ENCODE measurements at regions not wholly inside any gene's neighbourhood (a gene's known extent, or its start where the extent isn't known, plus 50 kb on each side); places are given as distances from the start of the nearest gene placed in this dataset.

DNA sequence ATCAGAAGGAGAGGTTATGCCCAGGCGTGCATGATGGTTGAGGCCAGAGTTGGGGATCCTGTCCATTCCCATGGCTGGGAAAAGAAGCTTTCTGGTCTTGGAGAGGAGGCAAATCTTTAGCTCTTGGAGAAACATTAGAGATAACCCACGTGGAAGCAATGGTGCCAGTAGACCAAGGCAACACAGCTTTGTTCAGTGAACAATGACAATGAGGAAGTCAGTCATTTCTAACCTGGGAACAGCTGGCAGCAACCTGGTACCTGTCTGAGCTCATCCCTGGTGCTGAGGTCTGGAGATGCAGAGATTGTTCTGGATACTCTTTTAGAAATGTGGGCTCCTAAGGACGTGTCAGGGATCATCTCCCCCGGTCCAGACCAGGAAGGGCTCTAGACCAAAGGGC is 76.7 kb upstream of the PAX1 start:
- Histone ChIP-seq H3K27ac (ENCODE audit: low read depth, low read length, poor library complexity, severe bottlenecking) (no peak overlapping the region), H2AFZ (ENCODE audit: low read length) (no peak overlapping the region), H3K4me2 (ENCODE audit: low read length) (no peak overlapping the region), H3K27me3 (ENCODE audit: insufficient read depth, low read length) (no peaks in the 10 kb centered on the region), H3K4me1 (ENCODE audit: insufficient read depth, low read length, severe bottlenecking) (no peaks in the 10 kb centered on the region), H3K9me2 (ENCODE audit: low read depth, low read length) (no peaks in the 10 kb centered on the region), H3K9me3 (ENCODE audit: low read length) (no peaks in the 10 kb centered on the region), H3K36me3 (ENCODE audit: insufficient read depth, low read length) (no peaks in the 10 kb centered on the region), H4K20me1 (ENCODE audit: insufficient read depth, low read length) (no peaks in the 10 kb centered on the region), H3K9ac (ENCODE audit: low read length) (no peak overlapping the region), H3K4me3 (ENCODE audit: low read depth, low read length, poor library complexity, severe bottlenecking) (no peak overlapping the region), H3F3A (ENCODE audit: insufficient read depth, low read length) (no peaks in the 10 kb centered on the region), H3K79me2 (ENCODE audit: insufficient read depth, low read length) (no peaks in the 10 kb centered on the region)
- TF ChIP-seq, protein P1, sequence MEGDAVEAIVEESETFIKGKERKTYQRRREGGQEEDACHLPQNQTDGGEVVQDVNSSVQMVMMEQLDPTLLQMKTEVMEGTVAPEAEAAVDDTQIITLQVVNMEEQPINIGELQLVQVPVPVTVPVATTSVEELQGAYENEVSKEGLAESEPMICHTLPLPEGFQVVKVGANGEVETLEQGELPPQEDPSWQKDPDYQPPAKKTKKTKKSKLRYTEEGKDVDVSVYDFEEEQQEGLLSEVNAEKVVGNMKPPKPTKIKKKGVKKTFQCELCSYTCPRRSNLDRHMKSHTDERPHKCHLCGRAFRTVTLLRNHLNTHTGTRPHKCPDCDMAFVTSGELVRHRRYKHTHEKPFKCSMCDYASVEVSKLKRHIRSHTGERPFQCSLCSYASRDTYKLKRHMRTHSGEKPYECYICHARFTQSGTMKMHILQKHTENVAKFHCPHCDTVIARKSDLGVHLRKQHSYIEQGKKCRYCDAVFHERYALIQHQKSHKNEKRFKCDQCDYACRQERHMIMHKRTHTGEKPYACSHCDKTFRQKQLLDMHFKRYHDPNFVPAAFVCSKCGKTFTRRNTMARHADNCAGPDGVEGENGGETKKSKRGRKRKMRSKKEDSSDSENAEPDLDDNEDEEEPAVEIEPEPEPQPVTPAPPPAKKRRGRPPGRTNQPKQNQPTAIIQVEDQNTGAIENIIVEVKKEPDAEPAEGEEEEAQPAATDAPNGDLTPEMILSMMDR (IDR thresholded peaks at IDR 0.05; ENCODE audit: low read length): no peak
- no peak for TF ChIP-seq EZH2 (IDR thresholded peaks at IDR 0.05; ENCODE audit: borderline replicate concordance, low read length)

GRCh38 chr20:21623781-21624094 is 81.7 kb upstream of the PAX1 start:
- H3K9me2 ChIP-seq (ENCODE audit: low read depth, low read length): no peaks in the 10 kb centered on the region
- H2AFZ ChIP-seq (ENCODE audit: low read length): no peak overlapping the region
- no peak overlapping the region for H3K27ac ChIP-seq (ENCODE audit: low read depth, low read length, poor library complexity, severe bottlenecking)
- H3K9me3 ChIP-seq (ENCODE audit: low read length): no peaks in the 10 kb centered on the region
- no peaks in the 10 kb centered on the region for H3K4me1 ChIP-seq (ENCODE audit: insufficient read depth, low read length, severe bottlenecking)
- H3F3A ChIP-seq (ENCODE audit: insufficient read depth, low read length): no peaks in the 10 kb centered on the region
- no peaks in the 10 kb centered on the region for H3K27me3 ChIP-seq (ENCODE audit: insufficient read depth, low read length)
- no peak overlapping the region for H3K4me2 ChIP-seq (ENCODE audit: low read length)
- H3K9ac ChIP-seq (ENCODE audit: low read length): no peak overlapping the region
- TF ChIP-seq, protein P1 (IDR thresholded peaks at IDR 0.05; ENCODE audit: low read length): no peak
- TF ChIP-seq EZH2 (IDR thresholded peaks at IDR 0.05; ENCODE audit: borderline replicate concordance, low read length): no peak
- H3K4me3 ChIP-seq (ENCODE audit: low read depth, low read length, poor library complexity, severe bottlenecking): no peak overlapping the region
- no peaks in the 10 kb centered on the region for H4K20me1 ChIP-seq (ENCODE audit: insufficient read depth, low read length)
- no peaks in the 10 kb centered on the region for H3K36me3 ChIP-seq (ENCODE audit: insufficient read depth, low read length)
- H3K79me2 ChIP-seq (ENCODE audit: insufficient read depth, low read length): no peaks in the 10 kb centered on the region

DNA sequence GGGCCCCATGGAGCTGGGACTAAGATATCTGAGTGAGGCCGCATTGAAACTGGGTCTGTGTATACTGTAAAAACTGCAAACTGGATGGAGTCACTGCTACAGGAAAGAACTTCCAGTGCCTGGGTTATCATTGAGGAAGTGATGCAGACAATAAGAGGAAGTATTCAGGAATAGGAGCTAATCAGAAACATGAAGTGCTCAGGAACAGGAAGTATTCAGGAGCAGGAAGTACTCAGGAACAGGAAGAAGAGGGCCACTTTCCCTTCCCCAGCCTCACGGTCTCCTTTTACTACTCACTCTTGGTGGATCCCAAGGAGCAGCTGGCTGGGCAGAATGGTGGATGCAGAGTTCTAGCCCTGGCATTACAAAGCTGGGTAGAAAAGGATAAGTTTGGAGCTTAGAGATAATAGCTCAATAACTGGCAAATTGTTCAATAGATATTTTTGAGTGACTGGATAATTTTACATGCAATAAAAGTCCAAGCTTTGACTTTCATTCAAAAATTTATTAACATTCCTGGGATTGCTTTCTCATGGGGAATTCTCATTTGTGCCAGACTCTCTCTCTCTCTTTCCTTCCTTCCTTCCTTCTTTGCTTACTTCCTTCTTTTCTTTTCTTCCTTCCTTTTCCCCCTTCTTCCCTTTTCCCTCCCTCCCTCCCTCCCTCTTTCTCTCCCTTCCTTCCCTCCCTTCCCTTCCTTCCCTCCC is 82.2 kb upstream of the PAX1 start:
- H3K9ac ChIP-seq (ENCODE audit: low read length): no peak overlapping the region
- H3K9me2 ChIP-seq (ENCODE audit: low read depth, low read length): no peaks in the 10 kb centered on the region
- no peaks in the 10 kb centered on the region for H3K27me3 ChIP-seq (ENCODE audit: insufficient read depth, low read length)
- no peaks in the 10 kb centered on the region for H3K36me3 ChIP-seq (ENCODE audit: insufficient read depth, low read length)
- H3K4me1 ChIP-seq (ENCODE audit: insufficient read depth, low read length, severe bottlenecking): no peaks in the 10 kb centered on the region
- no peaks in the 10 kb centered on the region for H3F3A ChIP-seq (ENCODE audit: insufficient read depth, low read length)
- H2AFZ ChIP-seq (ENCODE audit: low read length): no peak overlapping the region
- no peak overlapping the region for H3K27ac ChIP-seq (ENCODE audit: low read depth, low read length, poor library complexity, severe bottlenecking)
- no peak overlapping the region for H3K4me3 ChIP-seq (ENCODE audit: low read depth, low read length, poor library complexity, severe bottlenecking)
- no peaks in the 10 kb centered on the region for H4K20me1 ChIP-seq (ENCODE audit: insufficient read depth, low read length)
- H3K9me3 ChIP-seq (ENCODE audit: low read length): no peaks in the 10 kb centered on the region
- no peaks in the 10 kb centered on the region for H3K79me2 ChIP-seq (ENCODE audit: insufficient read depth, low read length)
- TF ChIP-seq, protein P1 (IDR thresholded peaks at IDR 0.05; ENCODE audit: low read length): no peak
- TF ChIP-seq EZH2 (IDR thresholded peaks at IDR 0.05; ENCODE audit: borderline replicate concordance, low read length): no peak
- no peak overlapping the region for H3K4me2 ChIP-seq (ENCODE audit: low read length)
